ENCODE measurements at regions not wholly inside any gene's neighbourhood (a gene's known extent, or its start where the extent isn't known, plus 50 kb on each side); places are given as distances from the start of the nearest gene placed in this dataset.

DNA sequence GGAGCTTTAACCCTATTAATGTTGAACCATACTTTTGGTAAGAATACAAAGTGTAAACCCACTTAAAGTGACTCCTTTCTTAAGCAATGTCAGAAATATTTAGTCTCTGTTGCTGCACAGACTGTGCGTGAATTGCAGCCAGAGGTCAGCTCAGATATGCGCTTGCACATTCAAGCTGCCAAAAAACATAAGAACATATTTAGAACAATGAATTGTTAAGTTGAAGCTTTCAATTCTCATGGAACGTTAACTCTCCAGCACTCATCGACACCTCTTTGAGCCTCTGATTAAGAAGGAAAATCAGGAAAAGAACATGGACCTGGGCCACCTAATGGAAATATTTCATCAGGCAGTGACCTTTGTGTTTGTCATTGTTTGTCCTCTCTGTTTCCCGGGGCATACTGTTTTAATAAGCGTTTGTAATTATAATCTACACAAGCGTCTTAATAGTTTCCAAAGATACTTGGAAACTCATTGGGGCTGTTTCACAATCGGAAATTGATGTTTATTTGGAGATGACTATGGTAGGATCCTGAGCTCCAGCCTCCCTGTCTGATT is 193.0 kb upstream of the CELF2 start:
- peak overlapping the region; percentile 39 to 87 (median 78) for H3K27ac ChIP-seq
- no peaks in the 10 kb centered on the region for H3K9me3 ChIP-seq
- H3K36me3 ChIP-seq: no peaks in the 10 kb centered on the region
- WGBS, 2 donors: 38 to 66% methylated on average over 8 of the region's 8 CpGs
- peaks cover 7 to 41% (median 16%) of the 10 kb centered on the region in 3 donors for H3K4me1 ChIP-seq
- H3K4me3 ChIP-seq: peak overlapping the region in 1 of 4 donors; percentile 14
- intact Hi-C loops (cut with DNase I): no loop called here
- DNase-seq: no peak
- TF ChIP-seq, protein P1, sequence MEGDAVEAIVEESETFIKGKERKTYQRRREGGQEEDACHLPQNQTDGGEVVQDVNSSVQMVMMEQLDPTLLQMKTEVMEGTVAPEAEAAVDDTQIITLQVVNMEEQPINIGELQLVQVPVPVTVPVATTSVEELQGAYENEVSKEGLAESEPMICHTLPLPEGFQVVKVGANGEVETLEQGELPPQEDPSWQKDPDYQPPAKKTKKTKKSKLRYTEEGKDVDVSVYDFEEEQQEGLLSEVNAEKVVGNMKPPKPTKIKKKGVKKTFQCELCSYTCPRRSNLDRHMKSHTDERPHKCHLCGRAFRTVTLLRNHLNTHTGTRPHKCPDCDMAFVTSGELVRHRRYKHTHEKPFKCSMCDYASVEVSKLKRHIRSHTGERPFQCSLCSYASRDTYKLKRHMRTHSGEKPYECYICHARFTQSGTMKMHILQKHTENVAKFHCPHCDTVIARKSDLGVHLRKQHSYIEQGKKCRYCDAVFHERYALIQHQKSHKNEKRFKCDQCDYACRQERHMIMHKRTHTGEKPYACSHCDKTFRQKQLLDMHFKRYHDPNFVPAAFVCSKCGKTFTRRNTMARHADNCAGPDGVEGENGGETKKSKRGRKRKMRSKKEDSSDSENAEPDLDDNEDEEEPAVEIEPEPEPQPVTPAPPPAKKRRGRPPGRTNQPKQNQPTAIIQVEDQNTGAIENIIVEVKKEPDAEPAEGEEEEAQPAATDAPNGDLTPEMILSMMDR (IDR thresholded peaks at IDR 0.05): no peak
- TF ChIP-seq POLR2A (IDR thresholded peaks at IDR 0.05): no peak
- no peaks in the 10 kb centered on the region for H3K27me3 ChIP-seq

DNA sequence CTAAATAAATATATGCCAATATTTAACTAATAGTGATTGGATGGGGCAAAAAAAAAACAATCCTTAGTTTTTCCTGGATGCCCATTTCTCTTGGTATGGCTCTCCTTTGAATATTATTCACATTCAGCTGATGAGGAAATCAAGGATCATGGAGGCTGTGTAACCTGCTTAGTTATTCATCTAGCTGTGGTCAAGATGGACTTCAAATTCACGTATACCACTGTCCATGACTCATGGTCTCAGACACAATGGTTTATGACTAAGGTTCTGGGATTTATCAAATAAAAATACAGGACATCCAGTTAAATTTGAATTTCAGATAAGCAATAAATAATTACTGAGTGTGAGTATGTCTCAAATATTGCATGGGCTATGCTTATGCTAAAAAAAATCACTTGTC is 191.5 kb upstream of the CELF2 start:
- Histone ChIP-seq H3K9me3 (no peaks in the 10 kb centered on the region), H3K27me3 (no peaks in the 10 kb centered on the region), H3K4me1 (peaks cover 11 to 56% (median 20%) of the 10 kb centered on the region in 3 donors), H3K4me3 (no peak overlapping the region), H3K27ac (peak overlapping the region in 3 of 4 donors; percentile 18 to 82 (median 73)), H3K36me3 (no peaks in the 10 kb centered on the region)
- WGBS, 2 donors: 39 to 48% methylated on average over 1 of the region's 1 CpG
- no peak for DNase-seq
- intact Hi-C loops (cut with DNase I): no loop called here
- TF ChIP-seq, protein P1 (IDR thresholded peaks at IDR 0.05): no peak
- no peak for TF ChIP-seq POLR2A (IDR thresholded peaks at IDR 0.05)

DNA sequence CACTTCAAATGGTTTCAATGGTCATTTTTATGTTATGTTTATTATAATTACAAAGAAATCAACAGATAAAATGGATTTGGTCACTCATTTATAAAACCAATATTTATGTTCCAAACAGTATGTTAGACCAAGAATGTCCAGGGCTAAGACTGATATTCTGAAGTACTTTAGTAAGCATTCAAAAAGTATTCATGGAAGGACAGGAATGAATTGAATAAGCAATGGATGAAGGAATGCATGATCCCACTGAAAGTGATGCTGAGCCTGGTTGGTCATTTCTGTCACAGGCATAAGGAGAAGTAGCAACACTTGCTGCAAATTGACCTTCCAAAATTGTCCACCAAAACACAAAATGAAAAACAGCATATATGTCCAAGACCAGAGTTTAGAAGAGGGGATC is 189.0 kb upstream of the CELF2 start:
- peak overlapping the region in 1 of 4 donors; percentile 9 for H3K27ac ChIP-seq
- no peaks in the 10 kb centered on the region for H3K36me3 ChIP-seq
- H3K4me1 ChIP-seq: peaks cover 4 to 39% (median 17%) of the 10 kb centered on the region in 3 donors
- H3K9me3 ChIP-seq: no peaks in the 10 kb centered on the region
- H3K4me3 ChIP-seq: no peak overlapping the region
- H3K27me3 ChIP-seq: no peaks in the 10 kb centered on the region
- no peak for DNase-seq
- no peak for TF ChIP-seq POLR2A (IDR thresholded peaks at IDR 0.05)
- TF ChIP-seq, protein P1 (IDR thresholded peaks at IDR 0.05): no peak
- intact Hi-C loops (cut with DNase I): no loop called here

DNA sequence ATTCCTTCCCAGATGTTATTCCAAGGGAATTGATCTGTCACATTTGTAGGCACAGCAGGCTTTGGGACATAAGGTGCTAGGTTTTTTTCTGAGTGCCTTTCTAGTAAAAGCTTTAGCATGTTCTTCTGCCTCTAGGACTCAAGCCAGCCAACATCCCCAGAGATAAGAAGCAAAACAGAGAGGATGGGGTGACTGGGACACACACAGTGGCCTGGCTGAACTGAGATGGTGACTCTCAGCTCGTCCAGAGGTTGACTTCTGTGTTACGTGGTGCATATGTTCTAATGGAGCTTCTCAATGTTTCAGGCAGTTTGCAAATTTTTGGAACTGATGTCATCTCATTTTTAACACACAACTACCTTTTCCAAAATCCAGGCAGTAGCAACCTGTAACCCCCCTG is 188.1 kb upstream of the CELF2 start:
- Histone ChIP-seq H3K27ac (peak overlapping the region in 3 of 4 donors; percentile 17 to 75 (median 35)), H3K4me3 (no peak overlapping the region), H3K9me3 (no peaks in the 10 kb centered on the region), H3K27me3 (no peaks in the 10 kb centered on the region), H3K36me3 (no peaks in the 10 kb centered on the region), H3K4me1 (peaks cover 4 to 31% (median 13%) of the 10 kb centered on the region in 3 donors)
- DNase-seq: no peak
- 73 to 87% methylated on average over 2 of the region's 2 CpGs for WGBS, 2 donors
- intact Hi-C loops (cut with DNase I): no loop called here
- TF ChIP-seq POLR2A (IDR thresholded peaks at IDR 0.05): no peak
- TF ChIP-seq, protein P1 (IDR thresholded peaks at IDR 0.05): no peak

DNA sequence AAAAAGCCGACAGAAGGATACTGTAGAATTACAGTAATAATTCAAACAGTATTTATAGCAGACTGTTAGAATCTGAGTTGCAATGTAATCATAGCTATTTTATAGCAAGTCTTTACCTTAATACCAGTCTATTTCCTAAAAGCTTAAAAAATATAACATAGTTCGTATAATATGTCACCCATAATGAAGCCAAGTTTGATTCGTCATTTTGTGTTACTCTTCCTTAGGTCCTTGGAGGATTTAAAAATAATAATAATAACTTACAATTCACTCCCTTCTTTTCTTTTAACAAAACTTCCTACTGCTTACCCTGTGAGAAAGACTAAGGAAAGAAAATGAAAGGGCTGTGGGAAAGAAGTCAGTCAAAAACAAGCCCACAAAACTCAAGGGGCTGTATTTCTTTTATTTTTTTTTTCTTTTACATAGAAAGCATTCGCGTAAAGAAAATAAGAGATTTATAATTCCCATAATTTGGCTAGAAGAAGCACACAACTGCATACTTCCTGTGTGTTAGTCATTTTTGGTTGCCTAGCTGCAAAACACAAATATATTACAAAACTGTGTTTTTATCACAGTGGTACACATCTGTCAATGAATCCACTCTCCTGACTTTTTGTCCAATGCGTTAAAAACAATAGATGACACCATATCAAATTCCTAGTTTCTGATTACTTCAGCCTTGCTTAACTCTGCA is 187.2 kb upstream of the CELF2 start:
- no peaks in the 10 kb centered on the region for H3K36me3 ChIP-seq
- H3K27me3 ChIP-seq: no peaks in the 10 kb centered on the region
- H3K9me3 ChIP-seq: no peaks in the 10 kb centered on the region
- WGBS, 2 donors: 17 to 23% methylated on average over 6 of the region's 6 CpGs
- TF ChIP-seq POLR2A (IDR thresholded peaks at IDR 0.05): no peak
- TF ChIP-seq, protein P1 (IDR thresholded peaks at IDR 0.05): no peak
- intact Hi-C loops (cut with DNase I): no loop called here
- DNase-seq: no peak
- H3K4me3 ChIP-seq: peak overlapping the region in 1 of 4 donors; percentile 20
- H3K4me1 ChIP-seq: peaks cover 4 to 27% (median 10%) of the 10 kb centered on the region in 3 donors
- H3K27ac ChIP-seq: peak overlapping the region; percentile 7 to 89 (median 60)

Data from esophagus squamous epithelium (tissue), 5 donors.